ENCODE measurements at regions not wholly inside any gene's neighbourhood (a gene's known extent, or its start where the extent isn't known, plus 50 kb on each side); places are given as distances from the start of the nearest gene placed in this dataset.

DNA sequence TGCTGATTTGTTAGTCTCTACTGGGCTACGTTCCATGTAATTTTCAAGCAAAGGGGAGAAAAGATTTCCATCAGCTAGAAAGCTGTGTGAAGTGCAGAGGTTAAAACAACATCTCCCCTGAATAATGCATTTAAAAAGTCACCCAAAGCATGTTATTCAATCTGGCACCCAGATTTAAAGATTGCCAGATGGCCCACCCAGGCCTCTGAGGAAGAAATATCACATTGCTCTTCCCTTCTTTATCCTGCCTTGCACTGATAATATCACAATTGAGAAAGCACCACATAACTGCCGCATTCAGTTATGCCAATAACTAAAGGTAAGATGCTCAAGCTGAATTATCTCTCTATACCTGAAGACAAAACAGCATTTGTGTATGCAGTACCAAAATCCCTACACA lies 119.4 kb upstream of the PUM3 start:
- H3K36me3 ChIP-seq (ENCODE audit: insufficient read depth, low read length) = no peaks in the 10 kb centered on the region
- no peak overlapping the region for H2AFZ ChIP-seq (ENCODE audit: low read depth, low read length)
- no peak overlapping the region for H3K4me3 ChIP-seq (ENCODE audit: low read length)
- peaks cover 30% of the 10 kb centered on the region for H3K4me1 ChIP-seq (ENCODE audit: insufficient read depth, low read length)
- H3K27me3 ChIP-seq (ENCODE audit: insufficient read depth, low read length) = no peaks in the 10 kb centered on the region
- no peaks in the 10 kb centered on the region for H3K9me3 ChIP-seq (ENCODE audit: low read length)

DNA sequence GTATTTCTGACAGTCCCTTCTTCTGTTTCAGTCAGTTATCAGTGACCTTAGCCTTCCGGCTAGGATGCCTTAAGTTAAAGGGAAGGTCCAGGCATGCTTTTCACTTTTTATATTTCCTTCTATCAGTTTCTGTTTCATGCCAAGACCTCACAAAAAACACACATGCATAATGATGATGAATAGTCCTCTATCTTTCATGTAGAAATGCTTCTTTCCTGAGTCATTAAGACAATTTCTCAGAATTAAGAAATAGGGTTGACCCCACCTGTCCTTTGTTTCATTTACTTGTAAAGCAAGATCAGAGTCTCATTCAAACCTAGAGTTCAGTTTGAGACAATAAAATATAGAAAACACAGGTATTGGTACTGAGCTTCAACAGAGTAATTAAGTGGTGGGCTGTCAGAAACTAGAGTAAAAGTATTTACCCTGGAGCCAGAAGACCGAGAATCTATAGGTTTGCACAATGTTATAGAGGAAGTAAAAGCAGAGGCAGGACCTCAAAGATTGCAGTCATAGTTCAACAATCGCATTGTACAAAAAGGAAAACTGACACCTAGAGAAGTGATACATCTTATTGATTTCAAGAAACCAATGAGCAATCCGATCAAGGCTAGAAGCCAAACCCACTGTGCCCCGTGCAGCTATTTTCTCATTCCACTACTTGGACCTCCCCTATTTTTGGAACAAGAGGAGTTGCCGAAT lies 118.7 kb upstream of the PUM3 start:
- Histone ChIP-seq H3K4me3 (ENCODE audit: low read length) (no peak overlapping the region), H3K9me3 (ENCODE audit: low read length) (no peaks in the 10 kb centered on the region), H3K36me3 (ENCODE audit: insufficient read depth, low read length) (no peaks in the 10 kb centered on the region), H3K27me3 (ENCODE audit: insufficient read depth, low read length) (no peaks in the 10 kb centered on the region), H2AFZ (ENCODE audit: low read depth, low read length) (no peak overlapping the region), H3K4me1 (ENCODE audit: insufficient read depth, low read length) (peaks cover 26% of the 10 kb centered on the region)

DNA sequence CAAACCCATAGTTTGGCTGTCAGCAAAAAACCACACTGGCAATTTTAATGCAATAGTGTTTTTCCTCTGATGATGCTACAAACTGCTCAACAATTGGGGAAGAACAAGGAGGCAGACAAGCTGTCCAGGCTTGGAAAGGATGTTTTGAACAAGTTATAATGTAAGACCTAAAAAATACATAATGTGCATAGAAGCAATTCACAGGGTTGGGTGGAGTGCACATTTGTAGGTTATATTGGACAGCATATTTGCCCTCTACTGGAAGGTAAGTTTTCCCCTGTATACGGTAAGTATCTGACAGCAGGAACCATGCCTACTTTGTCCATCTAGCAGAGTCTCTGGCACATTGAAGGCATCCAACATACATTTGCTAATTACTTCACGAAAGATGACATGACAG lies 114.3 kb upstream of the PUM3 start:
- Histone ChIP-seq H3K4me1 (ENCODE audit: insufficient read depth, low read length) (no peaks in the 10 kb centered on the region), H3K9me3 (ENCODE audit: low read length) (no peaks in the 10 kb centered on the region), H3K27me3 (ENCODE audit: insufficient read depth, low read length) (no peaks in the 10 kb centered on the region), H2AFZ (ENCODE audit: low read depth, low read length) (no peak overlapping the region), H3K36me3 (ENCODE audit: insufficient read depth, low read length) (no peaks in the 10 kb centered on the region), H3K4me3 (ENCODE audit: low read length) (no peak overlapping the region)

DNA sequence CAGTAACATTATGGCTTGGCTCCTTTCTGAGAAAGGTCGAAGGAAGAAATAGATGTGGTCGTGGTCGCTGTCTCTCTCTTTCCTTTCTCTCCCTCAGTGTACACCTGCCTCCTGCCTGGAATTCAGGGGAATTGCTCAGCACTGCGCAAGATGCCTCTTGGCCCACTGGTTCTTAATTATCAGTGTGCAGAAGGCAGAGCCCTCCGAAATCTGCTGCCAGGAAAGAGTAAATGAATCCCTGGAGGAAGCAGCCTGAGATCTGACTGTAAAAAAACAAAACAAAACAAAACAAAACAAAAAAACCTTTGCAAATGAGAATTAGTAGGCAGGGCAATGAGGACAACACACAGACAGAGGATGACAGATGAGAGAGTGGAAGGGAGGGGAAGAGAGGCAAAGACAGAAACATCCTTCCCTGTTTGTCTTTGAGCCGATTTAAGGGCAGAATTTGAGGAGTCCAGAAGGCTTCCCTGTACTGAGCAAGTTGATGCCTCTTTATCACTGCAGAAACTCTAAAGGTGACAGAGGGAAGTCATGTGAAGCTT lies 113.8 kb upstream of the PUM3 start:
- H3K9me3 ChIP-seq (ENCODE audit: low read length) = no peaks in the 10 kb centered on the region
- H2AFZ ChIP-seq (ENCODE audit: low read depth, low read length) = no peak overlapping the region
- H3K27me3 ChIP-seq (ENCODE audit: insufficient read depth, low read length) = no peaks in the 10 kb centered on the region
- no peaks in the 10 kb centered on the region for H3K4me1 ChIP-seq (ENCODE audit: insufficient read depth, low read length)
- no peaks in the 10 kb centered on the region for H3K36me3 ChIP-seq (ENCODE audit: insufficient read depth, low read length)
- H3K4me3 ChIP-seq (ENCODE audit: low read length) = no peak overlapping the region

DNA sequence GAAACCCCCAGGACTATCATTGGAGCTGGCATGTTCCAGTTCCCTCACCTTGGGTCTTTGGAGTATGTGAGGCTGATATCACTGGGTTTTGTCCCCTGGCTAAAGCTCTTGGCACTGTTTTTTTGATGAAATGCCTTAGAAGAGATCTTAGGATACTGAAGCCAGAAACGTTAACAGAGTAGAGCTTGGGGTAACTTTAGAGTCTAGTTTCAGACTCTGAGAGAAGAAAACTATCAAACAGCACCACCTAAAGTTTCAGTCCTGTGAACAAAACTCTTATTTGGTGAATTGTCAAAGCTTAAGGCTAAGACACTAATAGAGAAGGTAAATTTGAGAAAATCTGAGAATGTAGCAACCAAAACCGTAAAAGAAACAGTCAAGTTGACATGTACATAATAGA lies 111.7 kb upstream of the PUM3 start:
- Histone ChIP-seq H3K9me3 (ENCODE audit: low read length) (no peaks in the 10 kb centered on the region), H3K4me3 (ENCODE audit: low read length) (no peak overlapping the region), H2AFZ (ENCODE audit: low read depth, low read length) (no peak overlapping the region), H3K27me3 (ENCODE audit: insufficient read depth, low read length) (no peaks in the 10 kb centered on the region), H3K4me1 (ENCODE audit: insufficient read depth, low read length) (no peaks in the 10 kb centered on the region), H3K36me3 (ENCODE audit: insufficient read depth, low read length) (no peaks in the 10 kb centered on the region)

DNA sequence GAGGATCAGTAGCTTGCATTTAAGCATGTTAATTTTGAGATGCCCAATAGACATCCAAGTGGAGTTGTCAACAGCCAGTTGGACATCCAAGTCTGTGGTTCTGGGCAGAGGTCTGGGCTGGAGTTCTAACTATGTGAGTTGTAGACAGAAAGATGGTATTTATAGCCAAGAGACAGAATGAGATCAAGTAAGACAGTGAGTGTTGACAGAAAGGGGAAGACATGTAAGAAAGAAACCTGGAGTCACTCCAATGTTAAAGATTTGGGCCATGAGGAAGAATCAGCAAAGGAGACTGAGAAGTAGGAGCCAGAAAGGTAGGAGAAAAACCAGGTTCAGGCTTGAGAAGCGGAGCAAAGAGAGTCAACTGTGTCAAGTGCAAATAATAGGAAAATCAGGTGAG lies 95.5 kb upstream of the PUM3 start:
- Histone ChIP-seq H3K9me3 (ENCODE audit: low read length) (no peaks in the 10 kb centered on the region), H3K36me3 (ENCODE audit: insufficient read depth, low read length) (no peaks in the 10 kb centered on the region), H3K4me3 (ENCODE audit: low read length) (no peak overlapping the region), H2AFZ (ENCODE audit: low read depth, low read length) (no peak overlapping the region), H3K4me1 (ENCODE audit: insufficient read depth, low read length) (peaks cover 6% of the 10 kb centered on the region), H3K27me3 (ENCODE audit: insufficient read depth, low read length) (no peaks in the 10 kb centered on the region)

DNA sequence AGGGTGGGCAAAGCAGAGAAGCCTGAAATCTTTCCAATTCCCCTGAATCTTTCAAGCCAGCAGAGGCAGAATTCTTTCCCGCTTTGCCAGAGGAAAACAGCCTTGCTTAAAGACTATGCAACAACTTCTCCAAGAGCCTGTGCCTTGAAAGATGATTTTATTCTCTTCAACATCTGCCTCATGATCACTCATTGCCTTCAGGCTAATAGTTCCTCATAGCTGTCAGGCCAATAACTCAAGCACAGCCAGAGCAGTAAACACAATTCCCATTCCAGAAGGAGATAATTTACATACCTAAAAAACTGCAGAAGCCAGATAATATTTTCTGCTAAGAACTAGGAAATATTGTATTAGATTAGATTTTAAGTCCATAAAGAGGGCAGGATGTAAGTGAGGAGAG lies 92.3 kb upstream of the PUM3 start:
- no peaks in the 10 kb centered on the region for H3K27me3 ChIP-seq (ENCODE audit: insufficient read depth, low read length)

DNA sequence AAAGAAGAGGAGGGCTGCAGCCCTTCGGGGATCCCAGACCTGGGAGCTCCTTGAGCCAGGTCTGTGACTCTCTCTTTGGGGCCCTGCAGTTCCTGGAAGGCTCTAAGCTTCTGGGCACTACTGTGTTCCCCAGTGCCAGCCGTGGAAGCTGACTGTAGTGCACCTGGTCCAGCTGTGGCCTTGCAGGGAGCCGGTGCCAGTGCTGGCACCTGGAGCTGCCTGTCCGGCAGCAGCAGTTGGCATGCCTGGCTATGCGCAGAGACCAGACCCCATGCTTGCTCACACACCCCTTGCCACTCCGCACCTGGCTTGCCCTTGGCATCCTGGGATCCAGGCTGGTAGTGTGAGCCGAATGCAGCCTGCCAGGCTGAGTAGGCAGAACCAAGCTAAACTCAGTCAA lies 91.0 kb upstream of the PUM3 start:
- Histone ChIP-seq H3K4me1 (ENCODE audit: insufficient read depth, low read length) (no peaks in the 10 kb centered on the region), H2AFZ (ENCODE audit: low read depth, low read length) (no peak overlapping the region), H3K9me3 (ENCODE audit: low read length) (no peaks in the 10 kb centered on the region), H3K27me3 (ENCODE audit: insufficient read depth, low read length) (no peaks in the 10 kb centered on the region), H3K36me3 (ENCODE audit: insufficient read depth, low read length) (no peaks in the 10 kb centered on the region), H3K4me3 (ENCODE audit: low read length) (no peak overlapping the region)

More for the DNA sequence above, 92.3 kb upstream of the PUM3 start:
- Histone ChIP-seq H2AFZ (ENCODE audit: low read depth, low read length) (no peak overlapping the region), H3K36me3 (ENCODE audit: insufficient read depth, low read length) (no peaks in the 10 kb centered on the region), H3K4me3 (ENCODE audit: low read length) (no peak overlapping the region), H3K4me1 (ENCODE audit: insufficient read depth, low read length) (no peaks in the 10 kb centered on the region), H3K9me3 (ENCODE audit: low read length) (no peaks in the 10 kb centered on the region)

DNA sequence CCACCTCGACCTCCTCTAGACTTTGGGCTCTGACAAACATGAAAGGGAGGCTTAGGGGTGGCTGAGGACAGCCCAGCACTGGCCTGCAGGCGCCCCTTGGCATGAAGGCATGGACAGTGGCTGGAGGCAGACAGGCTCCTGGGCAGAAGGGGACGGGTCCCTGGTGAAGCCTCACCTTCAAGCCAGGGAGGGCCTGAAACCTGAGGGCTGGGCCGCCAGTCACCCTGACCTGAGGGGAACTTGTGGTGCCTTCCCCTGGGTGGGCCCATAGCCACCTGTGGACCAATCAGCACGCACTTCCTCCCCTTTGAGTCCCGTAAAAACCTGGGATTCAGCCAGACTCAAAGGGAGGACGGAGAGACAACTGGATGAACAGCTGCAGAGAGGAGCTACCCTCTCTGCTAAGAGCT lies 90.4 kb upstream of the PUM3 start:
- no peaks in the 10 kb centered on the region for H3K27me3 ChIP-seq (ENCODE audit: insufficient read depth, low read length)
- no peaks in the 10 kb centered on the region for H3K36me3 ChIP-seq (ENCODE audit: insufficient read depth, low read length)
- no peaks in the 10 kb centered on the region for H3K4me1 ChIP-seq (ENCODE audit: insufficient read depth, low read length)
- no peak overlapping the region for H2AFZ ChIP-seq (ENCODE audit: low read depth, low read length)
- H3K4me3 ChIP-seq (ENCODE audit: low read length) = no peak overlapping the region
- no peaks in the 10 kb centered on the region for H3K9me3 ChIP-seq (ENCODE audit: low read length)

DNA sequence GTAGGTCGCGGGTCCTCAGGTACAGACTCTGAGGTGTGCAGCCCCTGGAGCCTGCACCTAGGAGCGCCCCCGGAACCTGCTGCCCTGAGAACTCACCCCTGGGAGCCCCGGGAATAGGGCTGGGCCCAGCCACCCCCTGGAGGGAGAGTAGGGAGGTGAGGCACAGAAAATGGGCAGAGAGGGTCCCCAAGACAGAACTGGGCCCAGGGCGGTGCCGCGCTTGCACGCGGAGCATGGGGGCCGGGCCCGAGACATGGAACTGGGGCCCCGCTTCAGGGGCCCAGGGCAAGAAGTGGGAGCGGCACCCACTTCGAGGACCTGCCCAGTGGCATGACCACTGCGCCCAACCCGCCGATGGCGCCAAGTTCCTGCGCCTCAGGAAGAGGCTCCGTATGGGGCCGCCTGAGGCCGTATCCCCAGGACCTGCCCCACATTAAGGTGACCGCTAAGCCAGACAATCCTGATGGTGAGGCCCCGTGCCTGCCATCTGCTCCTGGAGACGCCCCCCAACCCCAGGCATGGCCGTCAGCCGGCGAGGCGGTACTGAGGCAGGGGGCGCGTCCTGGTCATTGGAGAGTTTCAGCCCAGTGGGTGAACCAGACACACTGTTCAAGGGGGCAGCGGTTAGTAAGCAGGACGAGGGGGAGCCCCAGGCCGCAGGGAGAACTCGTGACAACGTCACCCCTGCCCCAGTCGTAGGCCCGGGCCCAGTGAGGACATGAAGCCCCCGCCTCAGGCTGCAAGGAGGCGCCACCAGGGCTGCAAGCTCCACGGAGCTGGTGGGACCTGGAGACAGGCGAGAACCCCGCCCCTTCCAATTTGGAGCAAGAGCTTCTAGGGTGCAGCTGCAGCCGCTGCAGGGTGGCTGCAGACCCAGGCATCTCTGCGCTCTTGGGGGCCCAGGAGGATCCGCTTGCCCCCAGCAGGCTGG lies 89.5 kb upstream of the PUM3 start:
- Histone ChIP-seq H3K4me3 (ENCODE audit: low read length) (no peak overlapping the region), H3K27me3 (ENCODE audit: insufficient read depth, low read length) (no peaks in the 10 kb centered on the region), H3K4me1 (ENCODE audit: insufficient read depth, low read length) (no peaks in the 10 kb centered on the region), H3K9me3 (ENCODE audit: low read length) (no peaks in the 10 kb centered on the region), H3K36me3 (ENCODE audit: insufficient read depth, low read length) (no peaks in the 10 kb centered on the region), H2AFZ (ENCODE audit: low read depth, low read length) (no peak overlapping the region)

DNA sequence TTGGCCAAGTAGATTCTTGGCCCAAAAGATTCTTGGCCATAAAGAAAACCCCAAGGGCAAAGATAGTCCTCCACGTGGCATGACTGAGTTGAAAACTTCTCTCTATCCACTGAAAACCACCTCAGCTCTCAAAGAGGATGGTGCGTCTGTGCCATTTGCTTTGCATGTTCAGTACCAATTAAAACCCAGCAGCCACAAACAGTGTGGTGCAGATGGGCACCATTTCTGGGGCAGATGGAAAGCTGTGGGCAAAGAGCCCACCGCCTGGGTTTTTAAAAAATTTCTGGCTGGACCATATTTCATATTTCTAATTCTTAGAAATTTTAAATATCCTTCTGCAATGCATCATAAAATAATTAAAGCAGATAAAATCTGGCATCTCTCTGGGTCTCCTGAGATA lies 84.5 kb upstream of the PUM3 start:
- Histone ChIP-seq H3K4me1 (ENCODE audit: insufficient read depth, low read length) (no peaks in the 10 kb centered on the region), H3K27me3 (ENCODE audit: insufficient read depth, low read length) (no peaks in the 10 kb centered on the region), H3K9me3 (ENCODE audit: low read length) (no peaks in the 10 kb centered on the region), H3K36me3 (ENCODE audit: insufficient read depth, low read length) (no peaks in the 10 kb centered on the region), H3K4me3 (ENCODE audit: low read length) (no peak overlapping the region), H2AFZ (ENCODE audit: low read depth, low read length) (no peak overlapping the region)

DNA sequence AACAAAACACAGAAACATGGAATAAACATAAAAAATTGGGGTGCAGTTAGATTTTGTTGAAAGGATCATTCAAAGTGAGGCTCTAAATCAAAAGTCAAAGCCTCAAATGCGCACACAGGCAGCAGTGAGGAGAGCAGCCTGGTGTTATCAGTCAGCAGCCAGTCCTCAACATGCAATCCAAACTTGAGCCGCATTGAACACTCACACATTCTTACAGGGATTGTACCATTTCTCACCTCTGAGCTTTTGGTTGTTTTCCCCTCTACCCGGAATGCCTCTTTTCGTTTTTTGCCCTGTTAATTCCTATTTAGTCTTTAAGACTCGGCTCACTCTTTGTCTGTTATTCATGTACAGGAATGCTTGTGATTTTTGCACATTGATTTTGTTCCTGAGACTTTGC lies 81.1 kb upstream of the PUM3 start:
- Histone ChIP-seq H3K9me3 (ENCODE audit: low read length) (no peaks in the 10 kb centered on the region), H2AFZ (ENCODE audit: low read depth, low read length) (no peak overlapping the region), H3K4me1 (ENCODE audit: insufficient read depth, low read length) (no peaks in the 10 kb centered on the region), H3K27me3 (ENCODE audit: insufficient read depth, low read length) (no peaks in the 10 kb centered on the region), H3K36me3 (ENCODE audit: insufficient read depth, low read length) (no peaks in the 10 kb centered on the region), H3K4me3 (ENCODE audit: low read length) (no peak overlapping the region)

DNA sequence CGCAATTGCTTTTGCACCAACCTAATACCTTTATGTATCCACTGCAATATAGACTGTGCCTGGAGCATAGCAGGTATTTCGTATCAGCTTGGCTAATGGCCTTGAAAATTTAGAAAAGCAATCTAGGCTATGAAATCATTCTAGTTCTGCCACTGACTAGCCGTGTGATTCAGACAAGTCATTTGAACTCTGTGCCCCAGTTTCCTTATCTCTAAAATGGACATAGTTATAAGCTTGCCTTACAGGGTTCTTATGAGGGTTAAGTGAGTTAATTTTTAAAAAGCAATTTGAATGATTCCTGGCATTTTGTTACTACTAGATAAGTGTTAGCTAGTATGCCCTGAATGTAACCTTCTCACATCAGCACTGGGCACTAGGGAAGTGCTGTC lies 80.5 kb upstream of the PUM3 start:
- Histone ChIP-seq H3K27me3 (ENCODE audit: insufficient read depth, low read length) (no peaks in the 10 kb centered on the region), H3K4me1 (ENCODE audit: insufficient read depth, low read length) (no peaks in the 10 kb centered on the region), H3K36me3 (ENCODE audit: insufficient read depth, low read length) (no peaks in the 10 kb centered on the region), H3K9me3 (ENCODE audit: low read length) (no peaks in the 10 kb centered on the region), H2AFZ (ENCODE audit: low read depth, low read length) (no peak overlapping the region), H3K4me3 (ENCODE audit: low read length) (no peak overlapping the region)
